Neural progenitor cell (in vitro differentiated cells): ENCODE measurements at regions not wholly inside any gene's neighbourhood (a gene's known extent, or its start where the extent isn't known, plus 50 kb on each side); places are given as distances from the start of the nearest gene placed in this dataset.

Experiments
- EZH2 ChIP-seq: fragments of 200-600 bp; sonication (generic); IDR thresholded peaks from 2 replicates; pipeline ENCODE4 v1.6.1; 2017; ENCODE audit warnings: antibody characterized with exemption, mild to moderate bottlenecking, moderate library complexity
- TF ChIP-seq, protein P1 (sequence below): fragments of 200-600 bp; sonication (generic); IDR thresholded peaks from 2 replicates; pipeline ENCODE4 v1.5.1; 2017; ENCODE audit warnings: antibody characterized with exemption, mild to moderate bottlenecking

DNA sequence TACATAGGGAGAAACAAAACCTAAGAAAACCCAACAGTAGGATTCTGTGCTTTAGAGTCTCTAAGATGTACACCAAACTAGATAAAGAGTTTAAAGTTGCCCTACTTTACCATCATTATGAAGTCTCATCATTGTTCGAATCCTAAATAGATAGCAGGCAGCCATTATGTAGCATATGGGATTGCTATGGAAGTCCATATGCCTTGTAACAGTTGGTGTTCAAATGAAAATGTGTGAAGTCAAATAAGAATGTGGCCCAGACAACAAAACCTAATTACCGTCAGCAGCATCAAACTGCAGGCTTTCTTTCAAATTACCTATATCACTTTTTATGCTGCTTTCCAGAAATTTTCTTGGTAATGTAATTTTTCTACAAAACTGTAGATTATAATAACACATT, 1380.1 kb downstream of the GRIK2 start:
- no peak for TF ChIP-seq EZH2
- TF ChIP-seq, protein P1, sequence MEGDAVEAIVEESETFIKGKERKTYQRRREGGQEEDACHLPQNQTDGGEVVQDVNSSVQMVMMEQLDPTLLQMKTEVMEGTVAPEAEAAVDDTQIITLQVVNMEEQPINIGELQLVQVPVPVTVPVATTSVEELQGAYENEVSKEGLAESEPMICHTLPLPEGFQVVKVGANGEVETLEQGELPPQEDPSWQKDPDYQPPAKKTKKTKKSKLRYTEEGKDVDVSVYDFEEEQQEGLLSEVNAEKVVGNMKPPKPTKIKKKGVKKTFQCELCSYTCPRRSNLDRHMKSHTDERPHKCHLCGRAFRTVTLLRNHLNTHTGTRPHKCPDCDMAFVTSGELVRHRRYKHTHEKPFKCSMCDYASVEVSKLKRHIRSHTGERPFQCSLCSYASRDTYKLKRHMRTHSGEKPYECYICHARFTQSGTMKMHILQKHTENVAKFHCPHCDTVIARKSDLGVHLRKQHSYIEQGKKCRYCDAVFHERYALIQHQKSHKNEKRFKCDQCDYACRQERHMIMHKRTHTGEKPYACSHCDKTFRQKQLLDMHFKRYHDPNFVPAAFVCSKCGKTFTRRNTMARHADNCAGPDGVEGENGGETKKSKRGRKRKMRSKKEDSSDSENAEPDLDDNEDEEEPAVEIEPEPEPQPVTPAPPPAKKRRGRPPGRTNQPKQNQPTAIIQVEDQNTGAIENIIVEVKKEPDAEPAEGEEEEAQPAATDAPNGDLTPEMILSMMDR: no peak
